ENCODE measurements at regions not wholly inside any gene's neighbourhood (a gene's known extent, or its start where the extent isn't known, plus 50 kb on each side); places are given as distances from the start of the nearest gene placed in this dataset.
"Not testable (repeated sequence)": the region's sequence is repeated elsewhere in the genome, so short reads cannot be mapped to it uniquely, and the experiment has no call there.

- TF ChIP-seq TAF1 (IDR thresholded peaks at IDR 0.05; ENCODE audit: low read depth); CTCF (IDR thresholded peaks at IDR 0.05; ENCODE audit: poor library complexity, severe bottlenecking); EZH2 (IDR thresholded peaks at IDR 0.05; ENCODE audit: borderline replicate concordance, insufficient read depth, low read length, poor library complexity, severe bottlenecking); REST (IDR thresholded peaks at IDR 0.05; ENCODE audit: borderline replicate concordance); POLR2AphosphoS5 (IDR thresholded peaks at IDR 0.05): not testable (repeated sequence)
These were observed 1205.3 kb downstream of the SLC16A7 start for GRCh38 chr12:60801166-60801565.

Data from neural cell (in vitro differentiated cells).